AG09319 (cell line): ENCODE measurements at regions not wholly inside any gene's neighbourhood (a gene's known extent, or its start where the extent isn't known, plus 50 kb on each side); places are given as distances from the start of the nearest gene placed in this dataset.
"Not testable (repeated sequence)": the region's sequence is repeated elsewhere in the genome, so short reads cannot be mapped to it uniquely, and the experiment has no call there.

Experiments used
- DNase-seq: peaks from one replicate; pipeline ENCODE4 v3.0.0-alpha.2; 2010; ENCODE audit warnings: low read depth; ENCODE audit errors: extremely low read depth
- TF ChIP-seq, protein P1 (sequence below): IDR thresholded peaks from 2 replicates; pipeline ENCODE4 v1.5.1; 2011; ENCODE audit warnings: low read depth, mild to moderate bottlenecking, inconsistent platforms, low read length, moderate library complexity

DNA sequence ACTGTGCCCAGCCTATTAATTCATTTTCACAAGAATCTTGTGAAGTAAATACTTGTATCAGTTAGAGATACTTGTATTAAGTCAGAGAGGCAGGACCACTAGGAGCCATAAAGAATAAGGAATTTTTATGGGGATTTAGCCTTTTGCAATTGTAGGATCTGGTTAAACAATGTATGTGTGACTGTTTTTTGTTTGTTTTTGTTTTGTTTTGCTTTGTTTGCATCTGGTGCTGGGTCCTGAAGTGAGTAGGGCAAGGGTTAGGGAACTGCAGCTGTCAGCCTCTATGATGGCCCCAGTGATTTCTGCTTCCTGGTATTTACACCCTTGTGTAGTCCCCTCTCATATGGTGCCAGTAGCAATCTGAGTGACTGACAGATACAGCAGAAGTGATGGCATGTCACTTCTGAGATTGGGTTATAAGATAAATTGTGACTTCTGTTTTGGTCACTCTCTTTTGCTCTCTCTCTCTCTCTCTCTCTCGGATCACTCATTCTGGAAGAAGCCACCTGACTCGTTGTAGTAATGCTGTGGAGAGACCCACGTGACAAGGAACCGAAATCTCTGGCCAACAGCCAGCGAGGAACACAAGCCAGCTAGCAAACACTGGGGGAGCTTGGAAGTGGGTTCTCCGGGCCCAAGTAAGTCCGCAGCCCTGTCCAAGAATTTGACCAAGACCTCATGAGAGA lies 96.2 kb upstream of the MARK1 start:
- DNase-seq, result no peak
- TF ChIP-seq, protein P1, sequence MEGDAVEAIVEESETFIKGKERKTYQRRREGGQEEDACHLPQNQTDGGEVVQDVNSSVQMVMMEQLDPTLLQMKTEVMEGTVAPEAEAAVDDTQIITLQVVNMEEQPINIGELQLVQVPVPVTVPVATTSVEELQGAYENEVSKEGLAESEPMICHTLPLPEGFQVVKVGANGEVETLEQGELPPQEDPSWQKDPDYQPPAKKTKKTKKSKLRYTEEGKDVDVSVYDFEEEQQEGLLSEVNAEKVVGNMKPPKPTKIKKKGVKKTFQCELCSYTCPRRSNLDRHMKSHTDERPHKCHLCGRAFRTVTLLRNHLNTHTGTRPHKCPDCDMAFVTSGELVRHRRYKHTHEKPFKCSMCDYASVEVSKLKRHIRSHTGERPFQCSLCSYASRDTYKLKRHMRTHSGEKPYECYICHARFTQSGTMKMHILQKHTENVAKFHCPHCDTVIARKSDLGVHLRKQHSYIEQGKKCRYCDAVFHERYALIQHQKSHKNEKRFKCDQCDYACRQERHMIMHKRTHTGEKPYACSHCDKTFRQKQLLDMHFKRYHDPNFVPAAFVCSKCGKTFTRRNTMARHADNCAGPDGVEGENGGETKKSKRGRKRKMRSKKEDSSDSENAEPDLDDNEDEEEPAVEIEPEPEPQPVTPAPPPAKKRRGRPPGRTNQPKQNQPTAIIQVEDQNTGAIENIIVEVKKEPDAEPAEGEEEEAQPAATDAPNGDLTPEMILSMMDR, result no peak

DNA sequence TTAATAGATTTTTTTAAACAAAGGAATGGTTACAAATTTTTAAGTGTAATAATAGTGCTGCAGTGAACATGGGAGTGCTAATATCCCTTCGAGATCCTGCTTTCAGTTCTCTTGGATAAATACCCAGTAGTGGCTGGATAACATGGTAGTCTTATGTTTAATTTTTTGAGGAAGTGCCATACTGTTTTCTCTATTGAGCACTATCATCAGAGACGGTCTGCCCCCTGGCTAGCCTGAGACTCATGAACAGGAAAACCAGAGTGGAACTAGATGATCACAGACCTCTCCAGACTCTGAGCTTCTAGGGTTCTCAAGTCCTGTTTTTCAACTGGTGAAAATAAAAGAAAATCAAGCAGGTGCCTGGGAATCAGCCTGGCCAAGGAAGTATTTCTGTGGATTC lies 97.3 kb upstream of the MARK1 start:
- TF ChIP-seq, protein P1, result no peak
- no peak for DNase-seq

- DNase-seq, result no peak
- TF ChIP-seq, protein P1, result no peak
Observed at GRCh38 chr1:220430059-220430458, 97.9 kb upstream of the MARK1 start.

DNA sequence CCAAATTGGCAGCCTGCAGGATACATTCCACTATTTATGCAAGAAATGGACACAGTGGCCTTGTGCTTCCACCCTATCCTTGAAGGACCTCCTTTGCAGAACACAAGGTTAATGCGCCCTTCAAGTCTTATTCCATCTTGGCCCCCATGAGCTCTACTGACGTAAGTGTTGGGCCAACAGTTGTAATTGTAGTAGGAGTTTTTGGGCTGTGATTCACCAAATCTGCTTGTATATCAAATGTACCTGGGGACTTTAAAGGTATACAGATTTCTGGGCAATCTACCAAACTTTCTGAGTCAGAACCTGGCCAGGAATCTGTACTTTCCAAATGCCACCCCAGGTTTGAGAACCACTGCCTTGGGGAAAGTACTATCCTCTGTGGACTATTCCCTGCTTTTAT lies 100.9 kb upstream of the MARK1 start:
- TF ChIP-seq, protein P1, result no peak
- no peak for DNase-seq

DNA sequence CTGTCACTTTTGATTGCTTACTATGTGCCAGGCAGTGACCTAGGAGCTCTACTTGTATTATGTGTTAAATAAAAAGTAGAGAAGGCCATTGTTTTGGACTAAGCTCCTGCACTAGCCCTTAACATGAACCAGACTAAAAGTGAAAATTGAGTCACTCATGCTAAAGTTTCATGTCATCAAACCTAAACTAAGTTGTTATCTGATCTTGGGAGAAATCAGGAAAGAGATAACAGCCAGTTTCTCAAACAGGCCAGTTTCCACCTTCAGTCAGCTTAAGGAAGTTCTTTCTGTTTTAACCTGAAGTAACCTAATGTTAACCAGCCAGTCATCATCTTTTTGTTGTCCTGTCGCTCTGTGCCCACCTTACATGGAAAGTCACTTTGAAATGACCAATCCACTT lies 102.1 kb upstream of the MARK1 start:
- no peak for DNase-seq
- TF ChIP-seq, protein P1, result no peak

- TF ChIP-seq, protein P1, result no peak
- no peak for DNase-seq
Observed at GRCh38 chr1:220421508-220421907, 106.4 kb upstream of the MARK1 start.

DNA sequence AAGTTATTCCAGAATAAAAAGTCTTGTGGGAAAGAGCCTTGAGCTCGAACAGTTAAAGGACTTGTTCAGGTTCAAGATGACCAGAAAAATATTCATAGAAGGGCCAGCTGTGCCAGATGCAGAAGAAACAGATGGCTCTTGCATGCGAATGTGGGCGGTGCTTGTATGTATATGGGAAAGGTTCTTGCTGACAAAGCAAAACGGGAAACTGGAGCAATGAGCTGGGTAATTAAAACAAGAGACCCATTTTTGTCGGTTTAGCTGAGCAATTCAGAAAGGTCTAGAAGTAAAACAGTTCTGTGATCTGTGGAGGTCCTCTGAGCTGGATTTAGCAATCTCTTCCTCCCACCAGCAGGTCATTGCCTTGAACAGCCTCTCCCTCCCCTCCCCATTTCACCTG lies 107.2 kb upstream of the MARK1 start:
- TF ChIP-seq, protein P1, result no peak

DNA sequence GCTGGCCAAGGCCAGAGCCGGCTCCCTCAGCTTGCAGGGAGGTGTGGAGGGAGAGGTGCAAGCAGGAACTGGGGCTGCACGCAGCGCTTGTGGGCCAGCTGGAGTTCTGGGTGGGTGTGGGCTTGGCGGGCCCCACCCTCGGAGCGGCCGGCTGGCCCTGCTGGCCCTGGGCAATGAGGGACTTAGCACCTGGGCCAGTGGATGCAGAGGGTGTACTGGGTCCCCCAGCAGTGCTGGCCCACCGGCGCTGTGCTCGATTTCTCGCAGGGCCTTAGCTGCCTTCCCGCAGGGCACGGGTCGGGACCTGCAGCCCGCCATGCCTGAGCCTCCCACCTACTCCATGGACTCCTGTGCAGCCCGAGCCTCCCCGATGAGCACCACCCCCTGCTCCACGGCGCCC lies 115.6 kb upstream of the MARK1 start:
- DNase-seq, result not testable (repeated sequence)

More for the DNA sequence above, 107.2 kb upstream of the MARK1 start:
- DNase-seq, result no peak
